ENCODE measurements at regions not wholly inside any gene's neighbourhood (a gene's known extent, or its start where the extent isn't known, plus 50 kb on each side); places are given as distances from the start of the nearest gene placed in this dataset.

- intact Hi-C loops (cut with DNase I), result no loop called here
- Histone ChIP-seq H3K9me3 (no peaks in the 10 kb centered on the region), H3K4me1 (peaks cover 3 to 4% of the 10 kb centered on the region in 2 donors), H3K36me3 (no peaks in the 10 kb centered on the region), H3K27ac (no peak overlapping the region), H3K4me3 (no peak overlapping the region), H3K27me3 (peaks cover 0 to 26% of the 10 kb centered on the region in 2 donors)
- DNase-seq (no peak), ATAC-seq (no peak)
- TF ChIP-seq CTCF (IDR thresholded peaks at IDR 0.05), result no peak
Measured at GRCh38 chr9:90966031-90966290, 164.3 kb downstream of the SYK start.

- DNase-seq, result no peak
- no peak for TF ChIP-seq CTCF (IDR thresholded peaks at IDR 0.05)
- Histone ChIP-seq H3K27ac (no peak overlapping the region), H3K4me1 (peaks cover 3 to 4% of the 10 kb centered on the region in 2 donors), H3K36me3 (no peaks in the 10 kb centered on the region), H3K27me3 (peaks cover 0 to 24% of the 10 kb centered on the region in 2 donors), H3K4me3 (no peak overlapping the region), H3K9me3 (no peaks in the 10 kb centered on the region)
- intact Hi-C loops (cut with DNase I), result no loop called here
- no peak for ATAC-seq
Measured at GRCh38 chr9:90966480-90967144, 165.0 kb downstream of the SYK start.

DNA sequence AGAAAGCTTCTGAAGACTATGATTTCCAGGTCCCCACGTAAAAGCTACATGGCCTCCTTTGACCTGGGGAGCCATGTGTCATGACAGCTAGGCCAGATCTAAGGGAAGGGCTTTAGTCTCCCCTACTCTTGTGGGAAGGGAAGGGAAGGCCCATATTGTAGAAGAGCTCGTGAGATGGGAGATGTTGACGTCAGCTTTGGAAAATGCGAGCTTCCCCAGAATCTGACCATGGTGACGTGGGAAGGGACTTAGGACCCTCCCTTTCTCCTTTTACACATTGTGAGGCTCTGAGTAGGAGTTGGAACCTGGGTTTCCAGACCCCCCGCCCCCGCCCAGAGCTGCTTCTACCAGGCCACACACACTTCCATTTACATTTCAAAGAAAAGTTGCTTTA, 165.5 kb downstream of the SYK start:
- H3K36me3 ChIP-seq, result no peaks in the 10 kb centered on the region
- no peak for TF ChIP-seq CTCF (IDR thresholded peaks at IDR 0.05)
- no peak overlapping the region for H3K27ac ChIP-seq
- no peaks in the 10 kb centered on the region for H3K9me3 ChIP-seq
- DNase-seq (no peak), ATAC-seq (no peak)
- intact Hi-C loops (cut with DNase I), result no loop called here
- no peak overlapping the region for H3K4me3 ChIP-seq
- peaks cover 0 to 19% of the 10 kb centered on the region in 2 donors for H3K27me3 ChIP-seq
- peaks cover 3 to 4% of the 10 kb centered on the region in 2 donors for H3K4me1 ChIP-seq

DNA sequence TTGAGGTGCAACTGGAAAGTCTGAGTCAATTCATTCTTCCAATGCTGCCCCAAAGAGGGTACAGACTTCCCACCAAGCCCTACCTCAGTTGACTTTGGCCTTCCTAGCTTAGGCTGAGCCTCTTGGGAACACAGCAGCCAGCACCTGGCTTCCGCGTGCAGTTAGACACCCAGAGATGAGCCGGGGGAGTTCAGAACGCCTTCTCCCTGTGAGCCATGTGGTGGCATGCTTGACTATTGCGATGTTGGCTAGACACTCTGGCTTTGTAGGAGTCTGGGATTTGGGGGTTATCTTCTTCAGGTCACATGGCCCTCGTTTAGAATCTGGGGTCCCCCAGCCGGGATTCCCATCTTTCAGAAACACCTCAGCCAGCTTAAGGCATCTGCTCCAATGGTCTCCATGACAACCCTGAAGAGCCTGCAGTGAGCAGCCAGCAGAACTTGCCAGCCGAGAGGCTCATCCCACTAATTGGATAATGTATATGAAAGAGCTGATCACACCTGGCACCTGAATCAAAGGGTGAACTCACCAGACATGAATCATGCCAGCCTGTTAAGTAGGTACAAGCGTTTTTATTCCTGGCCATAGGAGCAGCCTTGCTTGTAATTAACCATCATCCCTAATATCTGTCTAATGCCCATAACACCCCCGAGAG, 167.5 kb downstream of the SYK start:
- ATAC-seq (no peak), DNase-seq (no peak)
- Histone ChIP-seq H3K27ac (no peak overlapping the region), H3K4me3 (no peak overlapping the region), H3K27me3 (peaks cover 0 to 12% of the 10 kb centered on the region in 2 donors), H3K36me3 (no peaks in the 10 kb centered on the region), H3K9me3 (no peaks in the 10 kb centered on the region), H3K4me1 (peaks cover 3 to 4% of the 10 kb centered on the region in 2 donors)
- intact Hi-C loops (cut with DNase I), result no loop called here
- no peak for TF ChIP-seq CTCF (IDR thresholded peaks at IDR 0.05)

DNA sequence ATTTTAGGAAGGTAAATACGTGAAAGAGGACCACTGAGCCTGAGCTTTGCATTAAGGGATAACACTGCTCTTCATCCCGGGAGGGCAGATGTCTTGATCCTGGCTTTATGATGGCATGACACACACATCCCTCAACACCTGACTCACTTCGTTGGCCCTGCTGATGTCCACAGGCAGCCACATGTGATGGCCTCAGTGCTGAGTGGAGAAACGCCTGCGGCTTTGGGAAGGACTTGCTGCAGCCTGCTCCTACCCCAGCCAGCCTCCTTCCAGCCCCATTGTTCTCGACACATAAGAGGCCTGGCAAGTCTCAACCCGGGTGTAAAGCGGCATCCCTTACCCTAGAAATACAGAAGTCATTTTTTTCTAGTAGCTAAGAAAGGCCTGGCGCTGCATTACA, 169.0 kb downstream of the SYK start:
- H3K9me3 ChIP-seq, result no peaks in the 10 kb centered on the region
- H3K4me1 ChIP-seq, result no peaks in the 10 kb centered on the region
- H3K27me3 ChIP-seq, result no peaks in the 10 kb centered on the region
- intact Hi-C loops (cut with DNase I), result no loop called here
- ATAC-seq, result no peak
- no peak overlapping the region for H3K4me3 ChIP-seq
- H3K27ac ChIP-seq, result no peak overlapping the region
- DNase-seq, result peak in 1 of 4 donors; percentile 39
- TF ChIP-seq CTCF (IDR thresholded peaks at IDR 0.05), result no peak
- H3K36me3 ChIP-seq, result no peaks in the 10 kb centered on the region
